ENCODE measurements at regions not wholly inside any gene's neighbourhood (a gene's known extent, or its start where the extent isn't known, plus 50 kb on each side); places are given as distances from the start of the nearest gene placed in this dataset.

DNA sequence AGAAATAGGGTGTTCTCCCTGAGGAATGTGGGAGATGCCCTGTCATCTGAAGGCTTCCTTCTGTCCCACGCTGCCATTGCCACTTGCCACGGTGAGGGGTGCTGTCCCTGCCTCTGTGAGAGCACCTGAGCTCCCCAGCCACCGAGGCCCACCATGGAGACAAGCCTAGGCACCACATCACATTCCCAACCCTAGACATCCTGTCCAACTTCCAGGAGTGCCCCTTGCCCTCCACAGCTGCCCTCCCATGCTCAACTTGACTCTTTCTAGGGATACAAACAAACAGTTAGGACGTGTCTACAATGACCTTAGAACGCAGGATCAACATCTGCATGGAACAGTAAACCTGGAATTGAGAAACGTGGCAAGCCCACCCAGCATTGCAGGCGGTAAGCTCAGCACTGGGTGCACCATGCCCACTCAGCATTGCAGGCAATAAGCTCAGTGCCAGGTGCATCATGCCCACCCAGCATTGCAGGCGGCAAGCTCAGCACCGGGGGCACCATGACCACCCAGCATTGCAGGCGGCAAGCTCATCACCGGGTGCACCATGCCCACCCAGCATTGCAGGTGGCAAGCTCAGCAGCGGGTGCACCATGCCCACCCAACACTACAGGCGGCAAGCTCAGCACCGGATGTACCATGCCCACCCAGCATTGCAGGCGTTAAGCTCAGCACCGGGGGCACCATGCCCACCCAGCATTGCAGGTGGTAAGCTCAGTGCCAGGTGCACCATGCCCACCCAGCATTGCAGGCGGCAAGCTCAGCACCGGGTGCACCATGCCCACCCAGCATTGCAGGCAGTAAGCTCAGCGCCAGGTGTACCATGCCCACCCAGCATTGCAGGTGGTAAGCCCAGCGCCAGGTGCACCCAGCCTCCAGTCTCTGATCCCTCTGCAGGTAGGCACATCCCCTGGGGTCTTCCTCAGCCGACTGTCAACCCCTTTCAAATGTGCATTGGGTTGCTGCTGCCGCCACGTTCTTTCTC lies 1463.9 kb downstream of the TBC1D22A start:
- TF ChIP-seq CTCF (IDR thresholded peaks at IDR 0.05; ENCODE audit: low read depth, low read length) (no peak), MAX (IDR thresholded peaks at IDR 0.05; ENCODE audit: low read depth, low read length) (no peak)

Measured in NB4 (cell line).